HTR-8/SVneo (cell line): ENCODE measurements at regions not wholly inside any gene's neighbourhood (a gene's known extent, or its start where the extent isn't known, plus 50 kb on each side); places are given as distances from the start of the nearest gene placed in this dataset.

Experiments
- DNase-seq: peaks from one replicate; pipeline ENCODE4 v3.0.0; 2011; ENCODE audit warnings: low spot score, mixed read lengths; ENCODE audit not compliant: insufficient read length
- FAIRE-seq: peaks from 2 replicates; lab custom pipeline; 2011; peaks lifted over from hg19 to GRCh38; lab: Jason Lieb, UNC

GRCh38 chr18:26705757-26706156 lies 157.4 kb upstream of the KCTD1 start:
- no peak for FAIRE-seq

GRCh38 chr18:26703170-26703930 lies 155.0 kb upstream of the KCTD1 start:
- FAIRE-seq (no peak), DNase-seq (no peak)

More at GRCh38 chr18:26705757-26706156, 157.4 kb upstream of the KCTD1 start:
- DNase-seq: no peak

- FAIRE-seq: no peak
- no peak for DNase-seq
These were observed 153.7 kb upstream of the KCTD1 start for GRCh38 chr18:26702086-26702485.

GRCh38 chr18:26700728-26701127 lies 152.4 kb upstream of the KCTD1 start:
- FAIRE-seq (no peak), DNase-seq (no peak)

GRCh38 chr18:26700201-26700600 lies 151.8 kb upstream of the KCTD1 start:
- no peak for DNase-seq
- FAIRE-seq: no peak

- DNase-seq (no peak), FAIRE-seq (no peak)
These were observed 149.0 kb upstream of the KCTD1 start for GRCh38 chr18:26697186-26697884.

- DNase-seq (no peak), FAIRE-seq (no peak)
These were observed 148.4 kb upstream of the KCTD1 start for GRCh38 chr18:26696786-26697185.

GRCh38 chr18:26696308-26696707 lies 148.0 kb upstream of the KCTD1 start:
- FAIRE-seq (no peak), DNase-seq (no peak)

- DNase-seq: no peak
- no peak for FAIRE-seq
These were observed 141.0 kb upstream of the KCTD1 start for GRCh38 chr18:26689226-26689879.

- FAIRE-seq (no peak), DNase-seq (no peak)
These were observed 138.2 kb upstream of the KCTD1 start for GRCh38 chr18:26686532-26686931.

- DNase-seq (no peak), FAIRE-seq (no peak)
These were observed 137.2 kb upstream of the KCTD1 start for GRCh38 chr18:26685438-26686157.

GRCh38 chr18:26677957-26678356 lies 129.6 kb upstream of the KCTD1 start:
- FAIRE-seq (no peak), DNase-seq (no peak)

- no peak for DNase-seq
- FAIRE-seq: no peak
These were observed 118.7 kb upstream of the KCTD1 start for GRCh38 chr18:26667046-26667445.

- DNase-seq (no peak), FAIRE-seq (no peak)
These were observed 114.6 kb upstream of the KCTD1 start for GRCh38 chr18:26662996-26663395.

- no peak for FAIRE-seq
- no peak for DNase-seq
These were observed 109.6 kb upstream of the KCTD1 start for GRCh38 chr18:26657631-26658581.

GRCh38 chr18:26656944-26657536 lies 108.7 kb upstream of the KCTD1 start:
- FAIRE-seq (no peak), DNase-seq (peak; percentile 12)

GRCh38 chr18:26656431-26656943 lies 108.1 kb upstream of the KCTD1 start:
- FAIRE-seq: no peak
- no peak for DNase-seq

GRCh38 chr18:26655525-26656430 lies 107.4 kb upstream of the KCTD1 start:
- DNase-seq (peak; percentile 11), FAIRE-seq (no peak)
